IPS DF 19.7 (cell line): ENCODE measurements at regions not wholly inside any gene's neighbourhood (a gene's known extent, or its start where the extent isn't known, plus 50 kb on each side); places are given as distances from the start of the nearest gene placed in this dataset.
A peak's percentile ranks its signal among the peaks of the same experiment; 100 is the strongest.

Experiments
- DNase-seq: peaks from one replicate; pipeline ENCODE4 v3.0.0-alpha.2; 2013; ENCODE audit warnings: low read depth, low spot score

DNA sequence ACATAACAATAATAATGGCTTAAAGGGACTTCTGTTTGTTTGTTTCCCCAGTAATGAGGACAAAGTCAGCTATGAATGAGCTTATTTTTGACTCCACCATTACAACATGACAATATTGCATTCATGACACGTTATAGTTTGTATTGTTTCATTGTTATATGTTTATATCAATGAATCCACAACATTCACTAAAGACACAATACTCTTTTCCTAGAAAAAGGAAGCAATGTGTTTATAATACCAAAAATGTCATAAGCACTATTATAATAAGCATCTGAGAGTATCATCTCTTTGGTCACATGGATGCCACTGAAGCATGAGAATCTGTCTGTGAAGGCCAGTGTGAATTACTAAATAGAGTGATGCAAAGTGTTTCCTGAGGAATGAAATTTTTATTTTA is 1026.9 kb upstream of the C9orf72 start:
- no peak for DNase-seq

DNA sequence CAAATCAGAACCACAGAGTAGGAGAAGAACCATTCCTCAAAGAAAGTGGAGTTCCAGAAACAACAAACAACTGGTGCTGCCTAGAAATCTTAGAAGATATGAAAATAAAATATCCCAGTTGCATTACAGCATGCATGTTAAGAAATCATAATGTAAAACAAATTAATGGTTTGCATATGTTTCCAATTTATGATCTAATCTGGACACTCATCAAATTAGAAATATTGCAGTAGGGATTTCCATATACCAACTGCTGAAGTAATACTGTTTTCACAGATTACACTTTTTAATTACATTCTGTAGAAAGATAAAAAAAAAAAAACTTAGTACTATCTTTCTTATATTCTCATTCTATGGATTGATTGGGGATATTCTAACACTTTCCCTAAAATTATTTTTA is 1034.6 kb upstream of the C9orf72 start:
- DNase-seq: no peak

DNA sequence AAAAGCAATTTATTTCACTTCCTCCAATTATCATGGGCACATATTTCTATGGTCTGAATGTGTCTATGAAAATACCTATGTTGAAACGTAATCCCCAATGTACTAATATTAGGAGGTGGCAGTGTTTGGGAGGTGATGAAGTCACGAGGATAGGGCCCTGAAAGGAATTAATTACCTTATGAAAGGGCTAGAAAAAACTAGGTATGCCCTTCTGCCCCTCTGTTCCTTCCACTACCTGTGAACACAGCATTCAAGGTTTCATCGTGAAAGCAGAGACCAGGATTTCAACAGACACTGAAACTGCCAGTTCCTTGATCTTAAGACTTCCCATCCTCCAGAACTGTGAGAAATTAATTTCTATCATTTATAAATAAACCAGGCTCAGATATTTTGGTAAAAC is 1037.1 kb upstream of the C9orf72 start:
- no peak for DNase-seq

DNA sequence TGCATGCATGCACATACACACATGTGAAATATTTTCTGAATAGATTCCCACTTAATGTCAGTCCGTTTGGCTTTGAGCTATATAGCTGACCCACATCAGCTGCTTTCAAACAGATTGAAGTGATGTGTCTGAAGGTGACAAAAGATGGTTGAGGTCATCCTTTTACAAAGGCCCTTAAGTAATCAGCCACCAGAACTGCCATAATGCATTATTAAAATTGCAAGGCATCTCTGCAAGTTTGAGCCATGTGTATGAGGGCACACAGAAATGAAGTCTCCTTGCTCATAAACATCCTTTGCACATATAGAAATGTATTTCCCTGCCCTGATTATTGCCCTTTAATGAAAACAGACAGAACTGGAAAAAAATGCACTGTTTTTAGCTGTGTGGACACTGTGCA is 1043.0 kb upstream of the C9orf72 start:
- no peak for DNase-seq

DNA sequence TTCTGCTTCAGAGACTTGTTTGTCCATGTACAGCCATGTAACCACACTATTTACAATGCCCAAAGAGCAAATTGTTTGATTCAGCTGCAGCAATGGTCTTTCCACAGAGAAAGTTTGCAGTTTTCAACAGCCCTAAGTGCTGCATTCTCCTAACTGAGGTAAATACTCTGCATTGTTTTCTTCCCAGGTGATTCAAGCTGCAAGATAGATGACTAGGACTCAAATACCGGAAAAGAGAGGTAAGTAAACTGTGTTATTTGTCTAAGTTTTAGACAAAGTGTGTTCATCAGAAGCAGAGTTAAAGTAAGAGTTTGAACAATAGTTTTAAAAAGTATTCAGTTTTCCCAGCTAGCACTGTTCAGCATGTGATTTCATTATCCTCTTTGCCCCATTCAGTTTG is 1046.7 kb upstream of the C9orf72 start:
- no peak for DNase-seq

DNA sequence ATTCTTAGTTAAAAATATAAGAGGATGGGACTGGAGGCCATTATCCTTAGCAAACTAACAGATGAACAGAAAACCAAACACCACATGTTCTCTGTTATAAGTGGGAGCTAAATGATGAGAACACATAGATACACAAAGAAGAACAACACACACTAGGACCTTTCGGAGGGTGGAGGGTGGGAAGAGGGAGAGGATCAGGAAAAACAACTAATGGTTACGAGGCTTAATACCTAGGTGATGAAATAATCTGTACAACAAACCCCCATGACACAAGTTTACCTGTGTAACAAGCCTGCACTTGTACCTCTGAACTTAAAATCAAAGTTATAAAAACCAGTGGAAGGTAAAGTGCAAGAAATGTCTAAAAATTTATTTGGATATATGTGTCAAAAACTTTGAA is 1047.4 kb upstream of the C9orf72 start:
- no peak for DNase-seq

DNA sequence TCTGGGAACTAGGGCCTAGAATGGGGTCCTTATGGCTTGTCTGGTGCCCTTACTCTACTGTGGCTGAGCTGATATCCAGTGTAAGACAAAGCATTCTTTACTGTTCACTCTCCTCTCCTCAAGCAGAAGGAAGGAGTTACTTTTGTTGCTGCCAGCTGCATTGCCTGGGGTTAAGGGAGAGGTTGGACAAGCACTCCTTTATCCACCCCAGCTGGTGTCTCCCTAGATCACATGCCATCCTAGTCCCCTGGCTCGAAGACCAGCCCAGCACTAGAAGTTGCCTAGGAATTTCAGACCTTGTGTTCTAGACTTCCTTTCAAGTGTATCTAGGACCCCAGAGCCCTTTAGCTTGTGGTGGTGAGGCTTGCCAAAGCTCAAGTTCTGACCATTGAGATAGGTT is 1051.5 kb upstream of the C9orf72 start:
- DNase-seq: no peak

DNA sequence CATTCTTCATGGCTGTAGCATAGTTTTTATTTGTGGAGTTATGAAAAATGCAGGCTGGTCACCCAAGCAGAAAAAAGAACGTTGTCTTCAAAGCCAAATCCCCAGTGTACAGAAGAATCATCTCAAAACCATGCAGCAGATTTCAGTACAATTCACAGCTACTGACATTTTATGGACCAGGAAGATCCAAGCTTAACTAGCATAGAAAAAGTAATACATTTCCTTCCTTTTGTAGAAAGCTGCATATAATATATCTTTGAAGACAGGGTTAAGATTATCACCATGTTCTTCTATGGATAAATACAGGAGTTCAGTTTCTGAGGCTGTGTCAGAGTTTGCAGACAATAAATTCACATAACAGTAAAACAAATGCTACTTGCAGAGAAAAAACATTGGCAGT is 1054.8 kb upstream of the C9orf72 start:
- DNase-seq: no peak

DNA sequence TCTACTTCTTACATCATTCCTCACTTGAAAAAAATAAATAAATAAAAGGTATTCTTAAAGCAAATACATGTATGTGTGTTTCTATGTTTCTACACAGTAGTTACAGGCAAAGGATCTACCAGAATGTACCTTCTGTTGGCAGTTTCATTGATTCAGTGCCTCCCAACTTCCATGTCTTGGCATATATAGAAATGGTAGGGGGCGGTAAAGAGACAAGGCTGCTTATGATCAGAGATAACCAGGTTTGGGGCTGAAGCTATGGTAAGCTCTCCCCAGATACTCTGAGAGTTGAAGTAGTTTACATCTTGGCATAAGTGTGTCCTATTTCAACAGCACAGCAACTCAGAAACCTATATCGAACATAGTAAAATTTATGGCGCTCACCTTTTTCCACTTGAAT is 1075.4 kb upstream of the C9orf72 start:
- DNase-seq: peak; percentile 33

DNA sequence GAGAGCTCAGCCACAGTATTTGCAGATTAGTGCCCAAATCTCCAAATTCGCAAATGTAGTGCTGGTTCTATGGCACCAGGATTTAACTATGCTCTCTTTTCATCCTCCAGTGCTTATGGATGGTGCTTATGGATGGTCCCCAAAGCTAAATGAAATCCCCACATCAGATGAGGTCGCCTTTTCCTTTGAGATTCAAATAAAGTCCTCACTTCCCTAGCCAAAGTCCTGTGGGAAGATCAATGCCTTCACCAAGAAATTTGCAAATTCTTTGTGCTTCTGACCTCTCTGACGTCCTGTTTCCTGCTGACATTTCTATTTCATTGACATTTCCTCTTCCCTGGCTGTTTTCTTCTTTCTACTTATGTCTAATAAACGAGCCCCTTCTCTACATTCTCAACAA is 1077.0 kb upstream of the C9orf72 start:
- peak; percentile 28 for DNase-seq

DNA sequence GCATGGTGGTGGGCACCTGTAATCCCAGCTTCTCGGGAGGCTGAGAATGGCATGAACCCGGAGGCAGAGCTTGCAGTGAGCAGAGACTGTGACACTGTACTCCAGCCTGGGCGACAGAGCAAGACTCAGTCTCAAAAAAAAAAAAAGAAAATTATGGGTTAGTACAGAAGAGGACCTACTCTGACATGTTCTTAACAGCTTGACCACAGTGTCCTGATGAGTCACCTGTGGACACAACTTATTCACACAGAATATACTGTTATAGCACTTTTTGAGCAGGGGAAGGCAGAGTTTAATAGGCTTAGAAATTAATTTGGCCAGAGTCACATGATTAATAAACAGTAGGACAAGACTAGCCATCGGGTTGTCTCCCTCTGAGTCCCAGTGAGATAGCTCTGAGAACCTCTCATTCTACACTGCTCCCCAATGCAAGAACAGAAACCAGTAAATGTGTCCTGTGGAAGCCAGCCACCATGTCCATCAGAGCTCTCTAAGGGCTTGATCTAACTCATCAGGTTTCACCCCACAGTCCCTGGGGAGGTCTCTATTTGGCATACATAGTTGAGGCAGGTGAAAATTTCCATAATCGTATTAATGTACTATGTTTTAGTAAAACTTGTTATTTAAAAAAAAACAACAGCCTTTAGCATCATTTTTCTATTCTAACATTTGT is 1077.9 kb upstream of the C9orf72 start:
- no peak for DNase-seq

DNA sequence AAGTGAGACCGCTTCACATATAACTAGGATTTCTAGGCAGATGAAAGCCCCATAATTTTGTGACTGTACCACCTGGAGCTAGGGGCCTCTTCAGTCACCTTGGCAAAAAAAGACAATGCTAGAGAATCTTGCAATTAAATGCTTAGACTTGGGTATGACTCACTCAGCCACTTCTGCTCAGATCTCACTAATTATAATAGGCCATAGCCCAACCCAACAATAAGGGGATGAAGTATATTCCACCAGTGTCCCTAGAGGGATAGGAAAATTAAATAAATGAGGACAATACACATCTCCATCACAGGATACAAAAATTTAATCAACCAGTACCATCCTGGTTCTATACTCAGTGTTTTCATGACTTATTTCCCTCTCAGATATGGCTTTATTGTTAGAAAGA is 1079.9 kb upstream of the C9orf72 start:
- no peak for DNase-seq

DNA sequence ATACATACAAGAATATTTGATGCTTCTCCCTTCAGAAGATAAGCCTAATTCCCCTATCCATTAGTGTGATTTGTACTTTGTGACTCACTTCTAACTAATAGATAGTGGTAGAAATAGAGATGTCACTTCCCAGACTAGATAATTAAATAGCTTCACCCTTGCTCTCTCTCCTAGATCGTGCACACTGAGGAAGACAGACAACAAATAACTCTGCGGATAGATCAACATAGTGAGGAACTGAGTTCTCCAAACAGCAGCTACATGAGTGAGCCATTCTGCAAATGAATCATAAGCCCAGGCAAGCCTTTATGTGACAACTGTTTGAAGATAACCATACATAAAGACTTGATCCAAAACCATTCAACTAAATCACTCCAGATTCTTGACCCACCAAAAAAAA is 1083.4 kb upstream of the C9orf72 start:
- no peak for DNase-seq

DNA sequence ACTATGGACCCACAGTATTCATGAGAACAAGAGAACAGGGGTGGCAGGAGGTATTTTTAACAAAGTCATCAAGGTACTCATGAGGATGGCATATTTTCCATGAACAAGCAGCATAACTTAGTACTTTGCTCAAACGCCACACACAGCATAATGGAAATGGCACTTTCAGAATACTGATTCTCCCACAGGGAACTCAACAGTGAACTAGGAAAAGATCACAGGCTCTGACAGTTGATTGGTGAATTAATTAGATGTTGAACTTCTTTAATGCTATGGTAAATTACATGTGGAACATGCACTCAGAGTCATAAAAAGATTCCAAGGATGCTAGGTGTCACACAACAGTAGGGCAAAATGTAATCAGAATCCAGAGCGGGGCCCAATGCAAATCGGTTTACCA is 1088.6 kb upstream of the C9orf72 start:
- no peak for DNase-seq

DNA sequence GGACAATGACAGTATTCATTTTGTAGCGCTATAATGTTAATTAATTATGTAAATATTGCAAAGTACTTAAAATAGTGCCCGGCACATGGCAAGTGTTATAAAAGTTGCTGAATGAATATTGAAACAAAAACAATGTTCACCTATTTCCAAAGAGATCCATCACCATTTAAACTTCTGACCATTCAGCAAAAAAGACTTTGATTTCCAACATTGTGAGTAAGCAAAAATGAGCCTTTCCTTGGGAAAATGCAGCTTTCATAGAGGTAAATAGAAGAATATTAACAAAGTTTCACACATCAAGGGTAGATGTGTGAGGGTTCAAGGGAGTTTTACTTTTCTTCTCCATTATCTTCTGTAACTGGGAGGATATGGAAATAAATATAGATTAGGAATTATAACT is 1089.4 kb upstream of the C9orf72 start:
- no peak for DNase-seq

DNA sequence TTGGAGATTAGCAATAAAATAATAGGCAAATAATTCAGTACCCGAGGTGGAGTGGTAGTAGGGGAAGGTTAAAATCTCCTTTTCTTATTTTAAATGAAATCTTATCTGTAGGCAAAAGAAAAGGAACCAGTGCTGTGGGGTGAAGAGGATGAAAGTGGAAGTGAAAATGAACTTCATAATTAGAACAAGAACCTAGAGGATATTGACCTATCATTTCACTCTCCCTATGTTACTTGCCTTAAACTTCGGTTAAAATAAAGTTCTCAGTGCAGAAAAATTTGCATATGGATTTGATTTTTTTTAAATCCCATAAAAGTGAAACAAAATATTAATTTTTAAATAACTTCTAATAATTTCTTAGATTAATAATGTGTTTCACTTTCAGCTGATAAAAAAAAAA is 1094.9 kb upstream of the C9orf72 start:
- DNase-seq: no peak

DNA sequence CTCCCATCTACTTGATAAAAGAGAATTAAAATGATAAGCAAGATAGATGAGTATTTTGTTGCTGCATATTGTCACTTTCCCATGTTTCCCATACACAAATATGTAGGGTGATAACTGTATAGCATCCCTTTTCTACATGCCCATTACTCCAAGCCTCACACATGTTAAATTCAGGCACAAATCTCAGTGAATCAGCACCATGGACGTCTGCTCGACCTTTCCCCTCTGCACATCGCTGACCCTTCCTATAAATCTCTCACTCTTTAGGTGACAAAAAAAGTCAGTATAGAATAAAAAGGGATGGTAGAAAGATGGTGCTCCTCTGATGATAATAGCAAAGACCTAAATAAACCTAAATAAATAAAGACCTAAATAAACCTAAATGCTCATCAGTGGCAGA is 1097.7 kb upstream of the C9orf72 start:
- no peak for DNase-seq

DNA sequence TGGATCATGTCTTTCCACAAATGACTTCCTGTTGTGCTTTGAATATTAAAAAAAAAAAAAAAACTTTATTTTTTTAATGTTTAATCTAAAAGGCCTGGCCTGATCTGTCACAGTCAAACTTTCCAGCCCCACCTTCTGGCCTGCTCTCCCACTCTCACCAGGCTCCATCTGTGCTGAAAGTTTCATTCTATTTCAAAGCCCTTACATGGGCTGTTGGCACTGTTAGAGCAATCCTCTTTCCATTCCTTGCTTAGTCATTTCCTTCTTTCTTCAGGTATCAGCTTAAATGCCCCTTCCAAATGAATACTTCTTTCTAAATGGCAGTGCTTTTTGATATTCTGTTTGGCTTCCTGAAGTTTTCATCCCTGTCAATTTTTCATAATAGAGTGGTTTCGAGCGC is 1104.8 kb upstream of the C9orf72 start:
- no peak for DNase-seq

DNA sequence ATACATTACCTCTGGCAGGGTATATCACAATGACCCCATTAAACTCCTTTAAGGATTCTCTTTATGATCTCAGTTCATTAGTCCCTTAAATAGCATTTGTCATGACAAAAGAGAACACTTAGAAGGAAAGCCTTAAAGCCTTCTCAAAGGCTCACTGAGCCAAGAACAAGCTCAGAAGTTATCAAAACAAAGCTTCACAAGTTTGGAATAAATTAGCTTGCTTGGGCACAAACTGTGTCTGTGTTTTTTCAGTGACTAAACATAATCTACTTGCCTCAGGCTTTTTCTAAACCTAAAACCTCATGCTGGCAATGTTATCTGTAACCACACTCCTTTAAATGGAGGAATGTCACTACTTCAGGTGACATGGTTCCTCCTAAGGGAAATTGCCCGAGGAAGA is 1114.9 kb upstream of the C9orf72 start:
- peak; percentile 23 for DNase-seq

DNA sequence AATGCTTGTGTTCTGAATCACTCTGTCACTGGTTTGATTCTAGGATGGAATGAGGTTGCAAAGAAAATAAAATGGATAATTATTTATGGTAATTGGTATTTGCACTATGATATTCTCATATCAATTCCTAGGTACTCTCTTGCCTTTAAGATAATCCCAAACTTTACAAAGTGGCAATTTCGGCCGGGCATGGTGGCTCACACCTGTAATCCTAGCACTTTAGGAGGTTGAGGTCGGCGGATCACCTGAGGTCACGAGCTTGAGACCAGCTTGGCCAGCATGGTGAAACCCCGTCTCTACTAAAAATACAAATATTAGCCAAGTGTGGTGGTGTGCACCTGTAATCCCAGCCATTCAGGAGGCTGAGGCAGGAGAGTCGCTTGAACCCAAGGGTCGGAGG is 1118.7 kb upstream of the C9orf72 start:
- no peak for DNase-seq

DNA sequence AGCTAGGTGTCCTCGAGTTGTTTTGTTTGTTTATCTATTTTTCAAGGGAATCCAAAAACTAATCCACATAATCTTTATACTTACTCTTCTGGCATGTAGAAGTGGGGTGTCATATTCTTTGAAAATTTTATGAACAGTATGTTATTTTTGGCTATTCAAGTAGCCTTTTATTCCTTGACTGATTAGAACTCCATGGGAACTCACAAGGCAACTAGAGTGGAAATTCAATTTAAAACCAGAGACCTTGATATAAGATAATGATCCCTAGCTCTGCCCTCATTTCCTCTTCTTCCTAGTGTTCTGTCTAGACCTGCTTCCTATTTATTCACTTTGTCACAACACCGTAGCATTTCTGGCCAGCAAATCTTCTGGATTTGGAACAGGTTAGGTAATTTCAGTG is 1123.7 kb upstream of the C9orf72 start:
- DNase-seq: no peak

DNA sequence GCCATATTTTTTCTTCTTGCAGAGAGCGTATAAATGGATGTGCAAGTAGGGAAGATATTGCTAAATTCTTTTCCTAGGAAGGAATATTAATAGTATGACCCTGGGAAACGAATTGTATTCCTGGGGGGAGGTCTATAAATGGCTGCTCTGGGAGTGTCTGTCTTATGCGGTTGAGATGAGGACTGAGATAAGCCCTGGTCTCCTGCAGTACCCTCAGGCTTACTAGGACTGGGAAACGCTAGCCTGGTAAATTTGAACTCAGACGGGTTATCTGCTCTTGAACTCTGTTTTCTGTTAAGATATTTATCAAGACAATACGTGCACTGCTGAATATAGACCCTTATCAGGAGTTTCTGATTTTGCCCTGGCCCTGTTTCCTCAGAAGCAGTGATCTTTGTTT is 1126.4 kb upstream of the C9orf72 start:
- DNase-seq: no peak

DNA sequence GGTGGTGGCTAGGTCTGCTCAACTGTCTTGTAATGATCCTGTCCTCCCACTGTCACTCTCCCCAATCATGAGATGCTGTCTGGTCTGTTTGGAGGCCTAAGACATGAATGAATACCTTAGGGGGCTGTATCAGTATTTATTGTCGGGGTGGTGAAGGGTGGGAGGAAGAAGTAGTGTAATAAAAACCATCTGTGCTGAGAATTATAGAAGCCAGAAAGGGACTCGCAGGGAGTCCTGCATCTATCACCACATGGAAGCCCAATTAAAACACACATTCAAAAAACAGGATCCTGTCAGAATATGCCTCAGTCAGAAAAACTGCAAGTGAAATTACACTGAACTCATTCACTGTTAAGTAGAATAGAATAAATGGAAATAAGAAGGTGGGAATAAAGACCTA is 1134.3 kb upstream of the C9orf72 start:
- no peak for DNase-seq

DNA sequence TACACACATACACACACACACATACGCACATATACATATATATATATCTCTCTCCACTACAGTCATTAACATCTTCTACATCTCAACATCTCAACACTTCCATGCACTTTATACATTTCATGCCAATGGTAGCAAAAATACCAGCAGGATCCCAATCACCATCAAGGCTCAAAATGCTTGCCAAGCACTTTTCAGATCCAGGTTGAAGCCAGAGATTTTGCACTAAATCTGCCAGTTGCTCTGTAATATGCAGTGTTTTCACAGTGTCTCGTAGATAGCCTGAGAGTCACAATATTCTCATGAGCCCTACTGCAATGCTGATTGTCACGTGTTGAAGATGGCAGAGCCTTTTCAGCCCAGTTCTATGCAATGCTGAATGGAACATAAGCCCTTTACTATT is 1140.9 kb upstream of the C9orf72 start:
- DNase-seq: no peak
